HG03097 (cell line): ENCODE measurements at regions not wholly inside any gene's neighbourhood (a gene's known extent, or its start where the extent isn't known, plus 50 kb on each side); places are given as distances from the start of the nearest gene placed in this dataset.

Source experiments
- ATAC-seq: cut with Tn5 transposase; IDR thresholded peaks from one replicate; pipeline ENCODE4 v1.9.1; 2021; ENCODE audit not compliant: unreplicated experiment, low FRiP score

GRCh38 chr5:143992496-143992895, 178.0 kb downstream of the YIPF5 start:
- no peak for ATAC-seq

GRCh38 chr5:144002876-144003275, 167.6 kb downstream of the YIPF5 start:
- ATAC-seq = no peak

GRCh38 chr5:144003636-144004035, 166.8 kb downstream of the YIPF5 start:
- no peak for ATAC-seq

GRCh38 chr5:144004146-144004545, 166.3 kb downstream of the YIPF5 start:
- ATAC-seq = no peak

GRCh38 chr5:144004751-144005150, 165.7 kb downstream of the YIPF5 start:
- no peak for ATAC-seq

GRCh38 chr5:144009116-144009515, 161.3 kb downstream of the YIPF5 start:
- no peak for ATAC-seq

- ATAC-seq = no peak
Measured at GRCh38 chr5:144011388-144011787, 159.1 kb downstream of the YIPF5 start.

- ATAC-seq = no peak
Measured at GRCh38 chr5:144013816-144014215, 156.6 kb downstream of the YIPF5 start.

- ATAC-seq = no peak
Measured at GRCh38 chr5:144015961-144016360, 154.5 kb downstream of the YIPF5 start.

- ATAC-seq = no peak
Measured at GRCh38 chr5:144017119-144017518, 153.3 kb downstream of the YIPF5 start.

GRCh38 chr5:144017631-144018030, 152.8 kb downstream of the YIPF5 start:
- ATAC-seq = no peak

GRCh38 chr5:144024090-144024489, 146.4 kb downstream of the YIPF5 start:
- no peak for ATAC-seq

- no peak for ATAC-seq
Measured at GRCh38 chr5:144024545-144024944, 145.9 kb downstream of the YIPF5 start.

- no peak for ATAC-seq
Measured at GRCh38 chr5:144026286-144026685, 144.2 kb downstream of the YIPF5 start.

- no peak for ATAC-seq
Measured at GRCh38 chr5:144028058-144028457, 142.4 kb downstream of the YIPF5 start.

- ATAC-seq = no peak
Measured at GRCh38 chr5:144028636-144029035, 141.8 kb downstream of the YIPF5 start.

GRCh38 chr5:144030904-144031303, 139.6 kb downstream of the YIPF5 start:
- no peak for ATAC-seq

GRCh38 chr5:144032375-144032774, 138.1 kb downstream of the YIPF5 start:
- ATAC-seq = no peak

- no peak for ATAC-seq
Measured at GRCh38 chr5:144033486-144033885, 137.0 kb downstream of the YIPF5 start.

- ATAC-seq = no peak
Measured at GRCh38 chr5:144035046-144035740, 135.3 kb downstream of the YIPF5 start.

- ATAC-seq = no peak
Measured at GRCh38 chr5:144036476-144036875, 134.0 kb downstream of the YIPF5 start.

GRCh38 chr5:144040615-144041305, 129.7 kb downstream of the YIPF5 start:
- no peak for ATAC-seq
